Activated T-helper 17 cell treated with anti-CD3 and anti-CD28 coated beads, Interleukin-2, amount 50 U/mL, for 72 hours (primary cell): ENCODE measurements at regions not wholly inside any gene's neighbourhood (a gene's known extent, or its start where the extent isn't known, plus 50 kb on each side); places are given as distances from the start of the nearest gene placed in this dataset.

Experiments
- ATAC-seq: fragments of 150-1000 bp; cut with Tn5 transposase; replicated peaks from 2 replicates; pipeline ENCODE4 v1.10.0; 2021; ENCODE audit warnings: mild to moderate bottlenecking, moderate library complexity
- H3K27ac Mint-ChIP-seq: one replicate; pipeline ENCODE4 v1.8.0; 2022; ENCODE audit warnings: mixed read lengths
- H3K27me3 Mint-ChIP-seq: one replicate; pipeline ENCODE4 v1.8.0; 2022; ENCODE audit warnings: mixed read lengths
- H3K36me3 Mint-ChIP-seq: one replicate; pipeline ENCODE4 v1.8.0; 2022; ENCODE audit warnings: low read depth, mild to moderate bottlenecking, mixed read lengths
- H3K4me1 Mint-ChIP-seq: one replicate; pipeline ENCODE4 v1.8.0; 2022; ENCODE audit warnings: mixed read lengths
- H3K4me3 Mint-ChIP-seq: one replicate; pipeline ENCODE4 v1.8.0; 2022; ENCODE audit warnings: mild to moderate bottlenecking, mixed read lengths
- H3K9me3 Mint-ChIP-seq: one replicate; pipeline ENCODE4 v1.8.0; 2022; ENCODE audit warnings: mixed read lengths

- H3K27ac Mint-ChIP-seq = no peak overlapping the region
- no peaks in the 10 kb centered on the region for H3K27me3 Mint-ChIP-seq
- H3K36me3 Mint-ChIP-seq = no peaks in the 10 kb centered on the region
- H3K9me3 Mint-ChIP-seq = peaks cover 15% of the 10 kb centered on the region
- no peaks in the 10 kb centered on the region for H3K4me1 Mint-ChIP-seq
- no peak for ATAC-seq
- H3K4me3 Mint-ChIP-seq = no peak overlapping the region
Measured at GRCh38 chr11:23221366-23221765, 361.1 kb upstream of the CCDC179 start.

- H3K27me3 Mint-ChIP-seq = no peaks in the 10 kb centered on the region
- peaks cover 4% of the 10 kb centered on the region for H3K9me3 Mint-ChIP-seq
- H3K27ac Mint-ChIP-seq = no peak overlapping the region
- H3K36me3 Mint-ChIP-seq = no peaks in the 10 kb centered on the region
- no peak overlapping the region for H3K4me3 Mint-ChIP-seq
- no peaks in the 10 kb centered on the region for H3K4me1 Mint-ChIP-seq
- ATAC-seq = no peak
Measured at GRCh38 chr11:23226331-23227077, 366.2 kb upstream of the CCDC179 start.

DNA sequence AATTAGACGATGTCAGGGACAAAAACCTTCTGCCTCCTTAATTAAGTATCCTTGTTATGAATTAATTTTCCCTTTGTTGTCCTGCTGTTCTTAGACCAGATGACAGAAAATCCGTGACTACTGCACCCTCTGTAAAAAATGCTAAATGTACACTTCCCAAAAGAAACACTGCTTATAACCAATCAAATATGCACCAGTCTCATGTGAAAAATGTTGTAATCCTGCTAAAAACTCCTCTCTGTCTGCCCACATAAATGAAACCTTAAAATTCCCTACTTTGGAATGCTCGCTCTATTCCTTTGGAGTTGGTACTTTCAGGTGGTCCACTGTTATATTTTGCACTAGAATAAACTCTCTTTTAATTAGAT, 366.8 kb upstream of the CCDC179 start:
- no peak for ATAC-seq
- H3K9me3 Mint-ChIP-seq = peaks cover 4% of the 10 kb centered on the region
- H3K4me3 Mint-ChIP-seq = no peak overlapping the region
- H3K36me3 Mint-ChIP-seq = no peaks in the 10 kb centered on the region
- H3K27me3 Mint-ChIP-seq = no peaks in the 10 kb centered on the region
- no peaks in the 10 kb centered on the region for H3K4me1 Mint-ChIP-seq
- H3K27ac Mint-ChIP-seq = no peak overlapping the region

DNA sequence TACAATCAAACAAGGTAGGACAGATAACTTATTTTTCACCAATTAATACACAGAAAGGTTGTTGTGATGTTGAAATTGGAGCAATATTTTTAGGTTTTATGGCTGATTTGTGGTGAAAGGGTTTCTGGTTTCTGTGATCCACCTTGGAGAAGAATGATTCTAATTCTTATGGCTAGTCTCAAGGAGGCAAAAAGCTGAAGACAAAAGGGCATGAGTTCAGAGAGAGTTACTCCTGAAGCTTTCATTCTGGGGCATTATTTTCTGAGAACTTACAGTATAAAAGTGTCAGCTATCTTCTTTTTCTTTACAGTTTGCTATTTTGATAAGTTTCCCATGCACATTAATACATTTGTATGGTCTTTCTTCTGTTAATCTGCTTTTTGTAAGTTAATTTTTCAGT, 372.4 kb upstream of the CCDC179 start:
- H3K4me3 Mint-ChIP-seq = no peak overlapping the region
- no peaks in the 10 kb centered on the region for H3K27me3 Mint-ChIP-seq
- H3K27ac Mint-ChIP-seq = no peak overlapping the region
- H3K9me3 Mint-ChIP-seq = peaks cover 9% of the 10 kb centered on the region
- ATAC-seq = no peak
- H3K4me1 Mint-ChIP-seq = no peaks in the 10 kb centered on the region
- no peaks in the 10 kb centered on the region for H3K36me3 Mint-ChIP-seq

DNA sequence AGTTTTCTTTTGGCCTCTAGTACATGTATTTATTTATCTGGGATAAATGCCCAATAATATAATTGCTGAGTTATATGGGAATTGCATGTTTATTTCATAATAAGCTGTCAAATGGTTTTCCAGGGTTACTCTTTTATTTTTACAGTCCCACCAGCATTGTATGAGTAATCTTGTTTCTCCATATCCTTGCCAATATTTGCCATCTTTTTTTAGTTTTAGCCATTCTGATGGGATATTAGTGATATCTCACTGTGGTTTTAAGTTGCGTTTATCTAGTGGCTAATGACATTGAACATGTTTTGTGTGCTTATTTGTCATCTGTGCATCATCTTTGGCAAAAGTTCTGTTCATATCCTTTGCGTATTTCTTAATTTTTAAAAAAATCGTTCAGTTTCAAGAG, 372.8 kb upstream of the CCDC179 start:
- Mint-ChIP-seq H3K4me3 (no peak overlapping the region), H3K4me1 (no peaks in the 10 kb centered on the region), H3K9me3 (peaks cover 9% of the 10 kb centered on the region), H3K27ac (no peak overlapping the region), H3K27me3 (no peaks in the 10 kb centered on the region), H3K36me3 (no peaks in the 10 kb centered on the region)
- no peak for ATAC-seq

- no peak overlapping the region for H3K27ac Mint-ChIP-seq
- H3K4me1 Mint-ChIP-seq = no peaks in the 10 kb centered on the region
- ATAC-seq = no peak
- H3K36me3 Mint-ChIP-seq = no peaks in the 10 kb centered on the region
- H3K27me3 Mint-ChIP-seq = no peaks in the 10 kb centered on the region
- H3K9me3 Mint-ChIP-seq = peaks cover 9% of the 10 kb centered on the region
- no peak overlapping the region for H3K4me3 Mint-ChIP-seq
Measured at GRCh38 chr11:23236826-23237555, 376.7 kb upstream of the CCDC179 start.

DNA sequence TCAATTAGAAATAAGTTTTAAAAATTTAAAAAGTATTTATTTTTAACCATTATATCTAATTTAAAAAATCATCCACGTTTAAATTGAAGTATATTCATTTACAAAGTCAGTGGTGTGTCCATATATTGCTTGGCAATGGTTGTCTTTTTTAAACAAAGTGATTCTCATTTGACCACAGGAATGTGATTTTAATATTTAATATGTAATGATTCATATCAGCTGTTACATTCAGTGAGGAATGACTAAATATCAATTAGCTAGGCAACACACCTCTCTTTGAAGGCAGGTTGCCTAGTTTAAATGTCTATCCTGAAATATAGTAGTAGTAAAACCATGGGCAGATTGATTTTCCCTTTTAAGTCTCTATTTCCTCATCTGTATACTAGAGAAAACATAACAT, 392.2 kb upstream of the CCDC179 start:
- no peak for ATAC-seq
- no peak overlapping the region for H3K4me3 Mint-ChIP-seq
- peaks cover 3% of the 10 kb centered on the region for H3K9me3 Mint-ChIP-seq
- H3K36me3 Mint-ChIP-seq = no peaks in the 10 kb centered on the region
- H3K27me3 Mint-ChIP-seq = no peaks in the 10 kb centered on the region
- no peak overlapping the region for H3K27ac Mint-ChIP-seq
- H3K4me1 Mint-ChIP-seq = no peaks in the 10 kb centered on the region

DNA sequence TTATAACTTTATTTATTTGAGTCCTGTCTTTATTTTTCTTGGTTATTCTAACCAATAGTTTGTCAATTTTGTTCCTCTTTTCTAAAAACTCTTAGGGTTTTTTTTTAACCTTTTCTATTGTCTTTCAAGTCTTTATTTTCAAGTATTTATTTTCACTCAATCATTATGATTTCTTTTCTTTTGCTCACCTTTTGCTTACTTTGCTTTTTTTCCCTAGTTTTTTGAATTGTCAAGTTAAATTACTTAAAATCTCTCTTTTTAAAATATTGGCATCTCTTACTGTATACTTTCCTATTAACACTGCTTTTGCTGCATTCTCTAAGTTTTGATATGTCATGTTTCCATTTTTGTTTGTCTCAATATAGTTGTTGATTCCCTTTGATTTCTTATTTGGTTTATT, 396.8 kb upstream of the CCDC179 start:
- ATAC-seq = no peak
- Mint-ChIP-seq H3K36me3 (no peaks in the 10 kb centered on the region), H3K27me3 (no peaks in the 10 kb centered on the region), H3K27ac (no peak overlapping the region), H3K4me3 (no peak overlapping the region), H3K4me1 (no peaks in the 10 kb centered on the region), H3K9me3 (peaks cover 7% of the 10 kb centered on the region)

DNA sequence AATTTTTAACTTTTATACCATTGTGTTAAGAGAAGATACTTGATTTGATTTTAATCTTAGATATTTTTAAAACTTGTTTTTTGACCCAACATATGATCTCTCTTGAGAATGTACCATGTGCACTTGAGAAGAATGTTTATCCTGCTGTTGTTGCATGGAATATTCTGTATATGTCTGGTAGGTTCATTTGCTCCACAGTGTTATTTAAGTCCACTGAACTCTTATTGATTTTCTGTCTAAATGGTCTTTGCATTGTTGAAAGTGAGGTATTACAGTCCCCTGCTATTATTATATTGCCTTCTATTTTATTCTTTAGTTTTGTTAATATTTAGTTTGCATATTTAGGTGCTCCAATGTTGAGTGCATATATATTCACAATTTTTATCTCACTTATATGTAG, 397.3 kb upstream of the CCDC179 start:
- no peak for ATAC-seq
- Mint-ChIP-seq H3K9me3 (peaks cover 7% of the 10 kb centered on the region), H3K27ac (no peak overlapping the region), H3K4me3 (no peak overlapping the region), H3K27me3 (no peaks in the 10 kb centered on the region), H3K36me3 (no peaks in the 10 kb centered on the region), H3K4me1 (no peaks in the 10 kb centered on the region)

GRCh38 chr11:23263466-23263865, 403.2 kb upstream of the CCDC179 start:
- H3K27ac Mint-ChIP-seq = no peak overlapping the region

DNA sequence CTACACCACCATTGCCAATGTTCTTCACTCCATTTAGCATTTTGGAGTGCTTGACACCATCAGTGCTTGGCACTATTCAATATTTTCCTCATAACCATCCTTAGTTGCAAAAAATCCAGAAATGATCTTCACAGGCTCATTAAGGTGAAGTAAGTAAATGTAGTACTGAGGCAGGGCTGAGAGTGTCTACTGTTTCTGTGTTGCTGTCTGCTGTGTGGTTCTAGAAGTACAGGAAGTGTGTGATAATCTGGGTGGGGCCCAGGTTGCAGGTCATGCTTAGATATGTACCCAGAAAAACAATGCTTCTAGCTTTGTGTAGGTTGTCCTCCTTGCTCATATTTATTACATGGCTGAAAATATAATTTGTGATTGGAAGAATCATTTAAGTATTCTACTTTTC, 411.8 kb upstream of the CCDC179 start:
- H3K27ac Mint-ChIP-seq = no peak overlapping the region
- H3K4me3 Mint-ChIP-seq = no peak overlapping the region
- peaks cover 5% of the 10 kb centered on the region for H3K9me3 Mint-ChIP-seq
- no peaks in the 10 kb centered on the region for H3K36me3 Mint-ChIP-seq
- H3K4me1 Mint-ChIP-seq = no peaks in the 10 kb centered on the region
- no peaks in the 10 kb centered on the region for H3K27me3 Mint-ChIP-seq
- ATAC-seq = no peak

More at GRCh38 chr11:23263466-23263865, 403.2 kb upstream of the CCDC179 start:
- H3K9me3 Mint-ChIP-seq = peaks cover 7% of the 10 kb centered on the region
- H3K36me3 Mint-ChIP-seq = no peaks in the 10 kb centered on the region
- H3K4me3 Mint-ChIP-seq = no peak overlapping the region
- no peak for ATAC-seq
- no peaks in the 10 kb centered on the region for H3K4me1 Mint-ChIP-seq
- H3K27me3 Mint-ChIP-seq = no peaks in the 10 kb centered on the region

DNA sequence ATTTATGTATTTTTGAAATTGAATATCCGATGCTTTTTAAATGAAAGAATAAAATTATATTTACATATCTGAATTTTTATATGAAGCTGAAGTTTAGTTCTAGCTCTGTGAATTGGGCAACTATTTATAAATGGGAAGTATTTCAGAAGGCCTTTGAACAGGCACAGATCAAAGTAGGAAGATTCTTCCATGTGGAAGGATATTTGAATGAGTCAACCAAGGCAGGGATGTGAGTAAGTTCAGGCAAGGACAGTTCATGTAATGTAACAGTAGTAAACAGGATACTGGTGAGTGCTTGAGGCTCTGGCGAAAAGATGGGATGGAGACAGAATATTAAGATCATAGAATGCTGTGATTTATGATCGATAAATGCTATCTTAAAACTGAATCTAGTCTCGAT, 417.8 kb upstream of the CCDC179 start:
- H3K9me3 Mint-ChIP-seq = peaks cover 5% of the 10 kb centered on the region
- no peaks in the 10 kb centered on the region for H3K36me3 Mint-ChIP-seq
- ATAC-seq = no peak
- no peak overlapping the region for H3K4me3 Mint-ChIP-seq
- no peaks in the 10 kb centered on the region for H3K4me1 Mint-ChIP-seq
- no peaks in the 10 kb centered on the region for H3K27me3 Mint-ChIP-seq
- no peak overlapping the region for H3K27ac Mint-ChIP-seq

GRCh38 chr11:23280088-23280487, 419.8 kb upstream of the CCDC179 start:
- ATAC-seq = no peak
- Mint-ChIP-seq H3K4me3 (no peak overlapping the region), H3K27me3 (no peaks in the 10 kb centered on the region), H3K4me1 (no peaks in the 10 kb centered on the region), H3K9me3 (no peaks in the 10 kb centered on the region), H3K36me3 (no peaks in the 10 kb centered on the region), H3K27ac (no peak overlapping the region)

- ATAC-seq = no peak
- H3K4me1 Mint-ChIP-seq = no peaks in the 10 kb centered on the region
- no peak overlapping the region for H3K27ac Mint-ChIP-seq
- no peaks in the 10 kb centered on the region for H3K27me3 Mint-ChIP-seq
- no peaks in the 10 kb centered on the region for H3K36me3 Mint-ChIP-seq
- H3K4me3 Mint-ChIP-seq = no peak overlapping the region
- peaks cover 3% of the 10 kb centered on the region for H3K9me3 Mint-ChIP-seq
Measured at GRCh38 chr11:23283666-23284065, 423.4 kb upstream of the CCDC179 start.

DNA sequence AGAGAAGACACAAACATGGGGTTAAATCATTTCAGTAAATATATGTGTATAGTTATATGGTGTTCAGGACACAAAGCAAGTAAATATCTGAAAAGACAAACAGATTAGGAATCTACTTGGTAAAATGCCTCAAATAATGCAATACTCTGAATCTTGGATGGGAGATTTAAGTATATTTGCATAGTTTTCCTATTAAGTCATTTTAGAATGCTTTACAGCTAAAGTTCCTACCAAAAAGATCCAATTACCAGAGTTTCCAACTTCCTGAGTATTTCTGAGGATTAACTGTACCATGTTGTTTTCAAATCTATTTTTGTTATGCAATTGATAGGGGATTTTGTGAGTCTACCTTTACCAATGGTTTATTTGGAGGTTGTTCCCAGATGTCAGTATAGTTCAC, 424.4 kb upstream of the CCDC179 start:
- no peak for ATAC-seq
- H3K36me3 Mint-ChIP-seq = no peaks in the 10 kb centered on the region
- H3K9me3 Mint-ChIP-seq = peaks cover 3% of the 10 kb centered on the region
- H3K27me3 Mint-ChIP-seq = no peaks in the 10 kb centered on the region
- no peak overlapping the region for H3K27ac Mint-ChIP-seq
- H3K4me3 Mint-ChIP-seq = no peak overlapping the region
- H3K4me1 Mint-ChIP-seq = no peaks in the 10 kb centered on the region
